ENCODE measurements at regions not wholly inside any gene's neighbourhood (a gene's known extent, or its start where the extent isn't known, plus 50 kb on each side); places are given as distances from the start of the nearest gene placed in this dataset.

GRCh38 chrX:42515939-42516338 lies 262.0 kb downstream of the PPP1R2C start:
- DNase-seq = no peak

GRCh38 chrX:42505016-42505415 lies 272.9 kb downstream of the PPP1R2C start:
- DNase-seq = no peak

- DNase-seq = no peak
Observed at GRCh38 chrX:42499620-42500019, 278.3 kb downstream of the PPP1R2C start.

- no peak for DNase-seq
Observed at GRCh38 chrX:42497356-42497755, 280.6 kb downstream of the PPP1R2C start.

- DNase-seq = no peak
Observed at GRCh38 chrX:42496239-42496638, 281.7 kb downstream of the PPP1R2C start.

- no peak for DNase-seq
Observed at GRCh38 chrX:42495139-42495538, 282.8 kb downstream of the PPP1R2C start.

- no peak for DNase-seq
Observed at GRCh38 chrX:42491137-42491907, 286.6 kb downstream of the PPP1R2C start.

- no peak for DNase-seq
Observed at GRCh38 chrX:42490111-42490510, 287.9 kb downstream of the PPP1R2C start.

- DNase-seq = no peak
Observed at GRCh38 chrX:42485601-42486000, 292.4 kb downstream of the PPP1R2C start.

- no peak for DNase-seq
Observed at GRCh38 chrX:42484233-42484632, 293.7 kb downstream of the PPP1R2C start.

- no peak for DNase-seq
Observed at GRCh38 chrX:42477396-42477795, 300.6 kb downstream of the PPP1R2C start.

- no peak for DNase-seq
Observed at GRCh38 chrX:42472727-42473126, 305.2 kb downstream of the PPP1R2C start.

GRCh38 chrX:42466332-42467046 lies 311.5 kb downstream of the PPP1R2C start:
- DNase-seq = no peak

GRCh38 chrX:42465821-42466220 lies 312.1 kb downstream of the PPP1R2C start:
- DNase-seq = no peak

- no peak for DNase-seq
Observed at GRCh38 chrX:42463706-42464490, 314.1 kb downstream of the PPP1R2C start.

GRCh38 chrX:42462917-42463316 lies 315.0 kb downstream of the PPP1R2C start:
- DNase-seq = no peak

GRCh38 chrX:42460706-42461105 lies 317.3 kb downstream of the PPP1R2C start:
- DNase-seq = no peak

- no peak for DNase-seq
Observed at GRCh38 chrX:42459735-42460134, 318.2 kb downstream of the PPP1R2C start.

GRCh38 chrX:42456176-42456700 lies 321.7 kb downstream of the PPP1R2C start:
- no peak for DNase-seq

- DNase-seq = no peak
Observed at GRCh38 chrX:42450228-42450627, 327.7 kb downstream of the PPP1R2C start.

- no peak for DNase-seq
Observed at GRCh38 chrX:42443267-42443666, 334.7 kb downstream of the PPP1R2C start.

- no peak for DNase-seq
Observed at GRCh38 chrX:42442745-42443144, 335.2 kb downstream of the PPP1R2C start.

GRCh38 chrX:42437211-42437610 lies 340.8 kb downstream of the PPP1R2C start:
- DNase-seq = no peak
